ENCODE measurements at regions not wholly inside any gene's neighbourhood (a gene's known extent, or its start where the extent isn't known, plus 50 kb on each side); places are given as distances from the start of the nearest gene placed in this dataset.

DNA sequence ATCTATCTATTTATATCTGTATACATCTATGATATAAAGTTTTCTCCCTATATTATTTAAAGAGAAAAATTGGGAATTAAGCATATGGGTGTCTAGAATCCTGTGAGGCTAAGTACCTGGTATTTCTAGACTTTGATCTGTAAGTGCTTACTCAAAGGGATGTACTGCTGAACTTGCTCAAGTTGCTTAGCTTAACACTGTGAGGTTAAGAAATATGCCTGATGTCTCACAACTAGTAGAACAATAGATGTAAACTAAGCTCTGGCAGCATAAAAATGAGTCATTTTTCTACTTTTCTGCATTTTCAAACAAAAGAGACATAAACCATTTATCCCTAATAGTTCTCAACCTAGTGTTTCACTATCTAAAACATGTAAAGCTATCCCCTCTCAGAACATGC is 744.4 kb upstream of the ANO3 start:
- TF ChIP-seq, protein P1, sequence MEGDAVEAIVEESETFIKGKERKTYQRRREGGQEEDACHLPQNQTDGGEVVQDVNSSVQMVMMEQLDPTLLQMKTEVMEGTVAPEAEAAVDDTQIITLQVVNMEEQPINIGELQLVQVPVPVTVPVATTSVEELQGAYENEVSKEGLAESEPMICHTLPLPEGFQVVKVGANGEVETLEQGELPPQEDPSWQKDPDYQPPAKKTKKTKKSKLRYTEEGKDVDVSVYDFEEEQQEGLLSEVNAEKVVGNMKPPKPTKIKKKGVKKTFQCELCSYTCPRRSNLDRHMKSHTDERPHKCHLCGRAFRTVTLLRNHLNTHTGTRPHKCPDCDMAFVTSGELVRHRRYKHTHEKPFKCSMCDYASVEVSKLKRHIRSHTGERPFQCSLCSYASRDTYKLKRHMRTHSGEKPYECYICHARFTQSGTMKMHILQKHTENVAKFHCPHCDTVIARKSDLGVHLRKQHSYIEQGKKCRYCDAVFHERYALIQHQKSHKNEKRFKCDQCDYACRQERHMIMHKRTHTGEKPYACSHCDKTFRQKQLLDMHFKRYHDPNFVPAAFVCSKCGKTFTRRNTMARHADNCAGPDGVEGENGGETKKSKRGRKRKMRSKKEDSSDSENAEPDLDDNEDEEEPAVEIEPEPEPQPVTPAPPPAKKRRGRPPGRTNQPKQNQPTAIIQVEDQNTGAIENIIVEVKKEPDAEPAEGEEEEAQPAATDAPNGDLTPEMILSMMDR (IDR thresholded peaks at IDR 0.05), result no peak
- TF ChIP-seq POLR2A (IDR thresholded peaks at IDR 0.05), result no peak
